Stomach (tissue), 8 donors: ENCODE measurements at regions not wholly inside any gene's neighbourhood (a gene's known extent, or its start where the extent isn't known, plus 50 kb on each side); places are given as distances from the start of the nearest gene placed in this dataset.

Experiments
- DNase-seq, 2 donors: peaks; one replicate each; pipeline versions ENCODE4 v3.0.0 to v3.0.0-alpha.2; 2013 to 2019
- H3K27ac ChIP-seq, 5 donors: fragments of 200-600 bp in 4 of 5; sonication (generic) in 4 of 5; one replicate each; pipeline ENCODE4 v1.5.1; 2013 to 2019; ENCODE audit warnings: mild to moderate bottlenecking in 1 of 5, moderate library complexity in 1 of 5
- H3K27me3 ChIP-seq, 3 donors: fragments of 200-600 bp; sonication (generic); one replicate each; pipeline ENCODE4 v1.5.1; 2017 to 2019; ENCODE audit warnings: mixed run types in 1 of 3
- H3K36me3 ChIP-seq, 4 donors: fragments of 200-600 bp; sonication (generic); 1 replicate in 3 of 4; 2 replicates in 1 of 4; pipeline ENCODE4 v1.5.1; 2016 to 2019
- H3K4me1 ChIP-seq, 4 donors: fragments of 200-600 bp; sonication (generic); one replicate each; pipeline ENCODE4 v1.5.1; 2016 to 2019
- H3K4me3 ChIP-seq, 4 donors: fragments of 200-600 bp; sonication (generic) in 3 of 4; one replicate each; pipeline ENCODE4 v1.5.1; 2016 to 2019; ENCODE audit warnings: mild to moderate bottlenecking in 1 of 4
- H3K9me3 ChIP-seq, 4 donors: fragments of 200-600 bp; sonication (generic); one replicate each; pipeline ENCODE4 v1.5.1; 2016 to 2019
- EP300 ChIP-seq: sonication (generic); formaldehyde crosslinking; IDR thresholded peaks from one replicate; pipeline ENCODE4 v1.6.1; 2017; ENCODE audit warnings: antibody characterized with exemption
- POLR2A ChIP-seq, 4 donors: fragments of 450-650 bp; IDR thresholded peaks; one replicate each; pipeline ENCODE4 v1.6.1; 2016; ENCODE audit warnings: antibody characterized with exemption in 4 of 4, control low read depth in 2 of 4, mild to moderate bottlenecking in 1 of 4, moderate library complexity in 1 of 4
- POLR2AphosphoS5 ChIP-seq, 3 donors: sonication (generic); formaldehyde crosslinking; IDR thresholded peaks; one replicate each; pipeline ENCODE4 v1.6.1; 2016; ENCODE audit warnings: antibody characterized with exemption in 3 of 3
- WGBS, 5 donors: extraction: QIAGEN DNeasy Blood & Tissue Kit in 3 of 5; methylation state at CpG; one replicate each; pipeline versions ENCODE4 v1.1.5 to v1.1.7; 2013 to 2018; 5-methylcytosine and 5-hydroxymethylcytosine counted together
- intact Hi-C: fragments of 100-400 bp; cut with DNase I; formaldehyde crosslinking; loops from one replicate; pipeline ENCODE4 v1.15.1; 2023; ENCODE audit warnings: low total_unique reads
- TF ChIP-seq, protein P1 (sequence below), 7 experiments: fragments of 450-650 bp in 4 of 7; fragments of 200-600 bp in 3 of 7; sonication (generic) in 3 of 7; IDR thresholded peaks; one replicate each; pipeline ENCODE4 v1.5.1; 2016 to 2019; ENCODE audit warnings: antibody characterized with exemption in 7 of 7, control low read depth in 2 of 7, mild to moderate bottlenecking in 1 of 7
- donor health status: healthy with polysubstance abuse.
- donor health status: Bipolar disorder and iron deficiency.
- donor health status: healthy.

DNA sequence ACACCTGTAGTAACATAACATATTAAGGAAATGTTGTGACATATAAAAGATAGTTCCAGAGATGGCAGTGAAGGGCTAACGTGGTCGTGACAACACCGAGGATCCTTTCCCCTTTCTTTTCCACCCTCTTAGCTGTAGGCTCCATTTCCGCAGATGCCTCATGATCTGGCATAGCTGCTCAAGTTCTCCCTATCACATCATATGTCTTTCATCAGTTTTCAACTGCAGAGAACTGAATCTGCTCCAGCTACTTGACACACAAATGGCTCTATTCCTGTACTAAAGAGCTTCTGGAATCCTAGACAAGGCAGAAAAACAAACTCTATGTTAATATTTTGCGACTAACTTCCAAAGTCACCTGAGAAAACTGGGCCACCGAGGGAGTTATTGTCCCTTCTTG lies 275.0 kb upstream of the SLCO3A1 start:
- no peak for DNase-seq
- H3K9me3 ChIP-seq = no peaks in the 10 kb centered on the region
- H3K4me3 ChIP-seq = no peak overlapping the region
- H3K36me3 ChIP-seq = no peaks in the 10 kb centered on the region
- TF ChIP-seq EP300 (no peak), POLR2AphosphoS5 (IDR thresholded peaks at IDR 0.05) (no peak), POLR2A (IDR thresholded peaks at IDR 0.05) (no peak)
- TF ChIP-seq, protein P1, sequence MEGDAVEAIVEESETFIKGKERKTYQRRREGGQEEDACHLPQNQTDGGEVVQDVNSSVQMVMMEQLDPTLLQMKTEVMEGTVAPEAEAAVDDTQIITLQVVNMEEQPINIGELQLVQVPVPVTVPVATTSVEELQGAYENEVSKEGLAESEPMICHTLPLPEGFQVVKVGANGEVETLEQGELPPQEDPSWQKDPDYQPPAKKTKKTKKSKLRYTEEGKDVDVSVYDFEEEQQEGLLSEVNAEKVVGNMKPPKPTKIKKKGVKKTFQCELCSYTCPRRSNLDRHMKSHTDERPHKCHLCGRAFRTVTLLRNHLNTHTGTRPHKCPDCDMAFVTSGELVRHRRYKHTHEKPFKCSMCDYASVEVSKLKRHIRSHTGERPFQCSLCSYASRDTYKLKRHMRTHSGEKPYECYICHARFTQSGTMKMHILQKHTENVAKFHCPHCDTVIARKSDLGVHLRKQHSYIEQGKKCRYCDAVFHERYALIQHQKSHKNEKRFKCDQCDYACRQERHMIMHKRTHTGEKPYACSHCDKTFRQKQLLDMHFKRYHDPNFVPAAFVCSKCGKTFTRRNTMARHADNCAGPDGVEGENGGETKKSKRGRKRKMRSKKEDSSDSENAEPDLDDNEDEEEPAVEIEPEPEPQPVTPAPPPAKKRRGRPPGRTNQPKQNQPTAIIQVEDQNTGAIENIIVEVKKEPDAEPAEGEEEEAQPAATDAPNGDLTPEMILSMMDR (IDR thresholded peaks at IDR 0.05) = no peak
- intact Hi-C loops = no loop called here
- H3K27ac ChIP-seq = no peak overlapping the region
- H3K27me3 ChIP-seq = no peaks in the 10 kb centered on the region
- no peaks in the 10 kb centered on the region for H3K4me1 ChIP-seq
- 71 to 78% (median 76%) methylated on average over 6 of the region's 6 CpGs for WGBS, 5 donors

DNA sequence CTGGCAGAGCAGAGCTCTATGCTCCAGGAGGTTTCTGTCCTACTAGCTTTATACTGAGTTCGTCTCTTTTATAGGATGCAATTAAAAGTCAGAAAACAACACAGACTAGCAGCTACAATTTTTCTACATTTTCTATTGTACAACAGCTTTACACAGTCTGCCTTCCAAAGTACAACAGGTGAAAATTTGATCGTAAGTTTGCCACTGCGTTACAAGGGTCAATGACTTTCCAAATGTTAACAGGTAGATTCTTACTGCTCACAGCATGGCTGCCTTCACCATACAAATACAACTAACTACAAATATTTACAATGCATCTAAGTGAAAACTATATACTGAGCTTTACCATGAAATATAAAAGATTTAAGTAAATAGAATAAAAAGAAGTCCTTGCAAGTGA lies 268.6 kb upstream of the SLCO3A1 start:
- Histone ChIP-seq H3K9me3 (no peaks in the 10 kb centered on the region), H3K27ac (no peak overlapping the region), H3K27me3 (no peaks in the 10 kb centered on the region), H3K36me3 (no peaks in the 10 kb centered on the region), H3K4me3 (no peak overlapping the region), H3K4me1 (no peaks in the 10 kb centered on the region)
- TF ChIP-seq EP300 = no peak
- 83 to 97% (median 93%) methylated on average over 3 of the region's 3 CpGs for WGBS, 5 donors
- DNase-seq = no peak
- intact Hi-C loops = no loop called here

DNA sequence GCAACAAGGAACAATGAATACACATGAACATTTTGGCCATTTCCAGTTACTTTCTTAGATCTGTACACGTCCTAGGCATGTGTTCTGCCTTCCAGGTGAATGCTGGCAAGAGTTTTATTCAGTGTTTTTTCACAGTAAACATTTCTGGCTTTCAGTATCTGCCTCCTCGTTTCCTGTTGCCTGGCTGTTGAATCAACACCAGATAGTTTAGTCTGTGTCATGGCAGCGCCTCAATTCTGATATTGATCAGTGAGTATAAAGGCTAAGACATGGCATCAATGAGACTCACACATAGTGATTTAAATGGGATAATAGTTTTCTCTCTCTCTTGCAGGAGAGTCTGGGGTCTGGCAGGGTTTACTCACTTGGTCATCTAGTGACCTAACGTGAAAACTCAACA lies 266.9 kb upstream of the SLCO3A1 start:
- no peaks in the 10 kb centered on the region for H3K36me3 ChIP-seq

DNA sequence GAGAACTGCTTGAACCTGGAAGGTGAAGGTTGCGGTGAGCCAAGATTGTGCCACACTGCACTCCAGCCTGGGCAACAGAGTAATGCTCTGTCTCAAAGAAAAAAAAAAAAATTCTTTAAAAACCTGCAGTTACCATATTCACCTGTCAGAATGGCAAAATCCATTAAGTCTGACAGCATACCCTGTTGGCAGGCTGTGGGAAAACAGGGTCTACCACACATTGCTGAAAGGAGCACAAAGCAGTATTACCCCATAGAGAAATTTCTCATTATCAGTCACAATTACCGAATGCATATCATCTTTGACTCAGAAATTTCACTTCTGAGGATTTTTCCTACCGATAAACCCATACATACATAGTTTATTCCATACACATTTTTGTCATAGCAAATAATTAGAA lies 264.1 kb upstream of the SLCO3A1 start:
- Histone ChIP-seq H3K4me3 (no peak overlapping the region), H3K4me1 (no peaks in the 10 kb centered on the region), H3K36me3 (no peaks in the 10 kb centered on the region), H3K27me3 (no peaks in the 10 kb centered on the region), H3K9me3 (no peaks in the 10 kb centered on the region), H3K27ac (no peak overlapping the region)
- intact Hi-C loops = no loop called here
- peak in 1 of 2 donors; percentile 4 for DNase-seq
- WGBS, 5 donors = 74 to 91% (median 88%) methylated on average over 3 of the region's 3 CpGs
- no peak for TF ChIP-seq EP300
- TF ChIP-seq, protein P1 (IDR thresholded peaks at IDR 0.05) = no peak

More for the DNA sequence above, 266.9 kb upstream of the SLCO3A1 start:
- intact Hi-C loops = no loop called here
- H3K27ac ChIP-seq = no peak overlapping the region
- WGBS, 5 donors = 32 to 54% (median 44%) methylated on average over 4 of the region's 4 CpGs
- H3K4me1 ChIP-seq = no peaks in the 10 kb centered on the region
- H3K9me3 ChIP-seq = no peaks in the 10 kb centered on the region
- no peaks in the 10 kb centered on the region for H3K27me3 ChIP-seq
- no peak overlapping the region for H3K4me3 ChIP-seq
- TF ChIP-seq, protein P1 (IDR thresholded peaks at IDR 0.05) = no peak
- no peak for TF ChIP-seq EP300
- no peak for TF ChIP-seq POLR2AphosphoS5 (IDR thresholded peaks at IDR 0.05)
- no peak for TF ChIP-seq POLR2A (IDR thresholded peaks at IDR 0.05)
- DNase-seq = no peak

DNA sequence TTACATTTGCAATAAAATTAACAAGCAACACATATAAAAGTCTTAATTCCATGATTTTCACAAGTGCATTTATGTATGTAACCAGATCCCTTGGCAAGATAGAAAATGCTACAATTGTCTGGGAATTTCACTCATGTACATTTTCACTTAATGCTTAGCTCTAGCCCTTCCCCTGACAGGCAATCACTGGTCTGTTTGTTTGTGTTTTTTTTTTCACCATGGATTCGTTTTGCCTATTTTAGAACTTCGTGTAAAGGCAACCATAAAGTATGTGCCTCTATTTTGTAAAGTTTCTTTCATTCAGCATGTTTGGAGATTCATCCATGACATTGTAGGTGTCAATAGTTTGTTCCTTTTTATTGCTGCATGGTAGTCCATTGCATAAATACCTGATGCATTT lies 260.9 kb upstream of the SLCO3A1 start:
- Histone ChIP-seq H3K4me1 (no peaks in the 10 kb centered on the region), H3K27ac (no peak overlapping the region), H3K27me3 (no peaks in the 10 kb centered on the region), H3K4me3 (no peak overlapping the region), H3K36me3 (no peaks in the 10 kb centered on the region), H3K9me3 (no peaks in the 10 kb centered on the region)
- intact Hi-C loops = no loop called here
- WGBS, 5 donors = 51 to 64% (median 62%) methylated on average over 2 of the region's 2 CpGs
- no peak for DNase-seq
- TF ChIP-seq POLR2AphosphoS5 (IDR thresholded peaks at IDR 0.05) = no peak
- TF ChIP-seq EP300 = no peak
- no peak for TF ChIP-seq POLR2A (IDR thresholded peaks at IDR 0.05)
- TF ChIP-seq, protein P1 (IDR thresholded peaks at IDR 0.05) = no peak
